HG03103 (cell line): ENCODE measurements at regions not wholly inside any gene's neighbourhood (a gene's known extent, or its start where the extent isn't known, plus 50 kb on each side); places are given as distances from the start of the nearest gene placed in this dataset.
"Not testable (repeated sequence)": the region's sequence is repeated elsewhere in the genome, so short reads cannot be mapped to it uniquely, and the experiment has no call there.

Source experiments
- ATAC-seq: cut with Tn5 transposase; IDR thresholded peaks from one replicate; pipeline ENCODE4 v1.9.1; 2021; ENCODE audit warnings: low read depth; ENCODE audit not compliant: unreplicated experiment

- not testable (repeated sequence) for ATAC-seq
Measured at GRCh38 chr12:116327992-116328391, 50.5 kb upstream of the MED13L start.

- no peak for ATAC-seq
Measured at GRCh38 chr12:116331876-116332275, 54.4 kb upstream of the MED13L start.

- no peak for ATAC-seq
Measured at GRCh38 chr12:116332705-116333380, 55.4 kb upstream of the MED13L start.

GRCh38 chr12:116333402-116333801, 55.9 kb upstream of the MED13L start:
- no peak for ATAC-seq

GRCh38 chr12:116336542-116337065, 59.1 kb upstream of the MED13L start:
- peak; percentile 72 for ATAC-seq

GRCh38 chr12:116337312-116337711, 59.8 kb upstream of the MED13L start:
- ATAC-seq: no peak

GRCh38 chr12:116338064-116338846, 60.8 kb upstream of the MED13L start:
- ATAC-seq: no peak

GRCh38 chr12:116339062-116339461, 61.6 kb upstream of the MED13L start:
- no peak for ATAC-seq

- ATAC-seq: no peak
Measured at GRCh38 chr12:116339800-116340371, 62.4 kb upstream of the MED13L start.

- no peak for ATAC-seq
Measured at GRCh38 chr12:116343331-116343884, 65.9 kb upstream of the MED13L start.

- no peak for ATAC-seq
Measured at GRCh38 chr12:116346222-116346621, 68.7 kb upstream of the MED13L start.

- ATAC-seq: no peak
Measured at GRCh38 chr12:116346741-116347140, 69.2 kb upstream of the MED13L start.

- ATAC-seq: no peak
Measured at GRCh38 chr12:116347265-116347664, 69.8 kb upstream of the MED13L start.

- no peak for ATAC-seq
Measured at GRCh38 chr12:116352315-116352835, 74.9 kb upstream of the MED13L start.

GRCh38 chr12:116353958-116354357, 76.5 kb upstream of the MED13L start:
- no peak for ATAC-seq

- ATAC-seq: no peak
Measured at GRCh38 chr12:116354534-116354933, 77.0 kb upstream of the MED13L start.

- no peak for ATAC-seq
Measured at GRCh38 chr12:116354950-116355783, 77.7 kb upstream of the MED13L start.

- ATAC-seq: no peak
Measured at GRCh38 chr12:116358536-116358892, 81.0 kb upstream of the MED13L start.

- peak; percentile 75 for ATAC-seq
Measured at GRCh38 chr12:116358893-116359761, 81.6 kb upstream of the MED13L start.
